Kidney (tissue), 13 donors: ENCODE measurements at regions not wholly inside any gene's neighbourhood (a gene's known extent, or its start where the extent isn't known, plus 50 kb on each side); places are given as distances from the start of the nearest gene placed in this dataset.
A peak's percentile ranks its signal among the peaks of the same experiment; 100 is the strongest.

Experiments
- DNase-seq, 5 donors: peaks; one replicate each; pipeline ENCODE4 v3.0.0-alpha.2; 2013 to 2020
- FAIRE-seq: peaks from 2 replicates; lab custom pipeline; 2012; peaks lifted over from hg19 to GRCh38; lab: Jason Lieb, UNC
- H3K27ac ChIP-seq, 2 donors: one replicate each; pipeline ENCODE4 v1.7.0; 2013; ENCODE audit warnings: low read depth in 2 of 2, low read length in 2 of 2, inconsistent platforms in 1 of 2
- H3K27me3 ChIP-seq: one replicate; pipeline ENCODE4 v1.7.1; 2013; ENCODE audit warnings: low read length, inconsistent platforms; ENCODE audit not compliant: control insufficient read depth, insufficient read depth
- H3K36me3 ChIP-seq, 3 donors: one replicate each; pipeline versions ENCODE4 v1.7.0 to v1.7.1; 2013; ENCODE audit warnings: low read length in 3 of 3, control low read depth in 1 of 3, inconsistent platforms in 1 of 3; ENCODE audit not compliant: insufficient read depth in 3 of 3, control insufficient read depth in 2 of 3
- H3K4me1 ChIP-seq, 3 donors: one replicate each; pipeline versions ENCODE4 v1.7.0 to v1.7.1; 2013; ENCODE audit warnings: low read length in 3 of 3, inconsistent platforms in 1 of 3, low read depth in 1 of 3; ENCODE audit not compliant: control insufficient read depth in 2 of 3, insufficient read depth in 2 of 3
- H3K4me3 ChIP-seq, 3 donors: one replicate each; pipeline versions ENCODE4 v1.7.0 to v1.8.1; 2013; ENCODE audit warnings: low read length in 3 of 3, control low read depth in 1 of 3, inconsistent platforms in 1 of 3
- H3K9ac ChIP-seq, 3 donors: one replicate each; pipeline versions ENCODE4 v1.7.0 to v1.7.1; 2013; ENCODE audit warnings: low read length in 3 of 3, control low read depth in 1 of 3, inconsistent platforms in 1 of 3
- H3K9me3 ChIP-seq, 3 donors: one replicate each; pipeline versions ENCODE4 v1.7.0 to v1.7.1; 2013; ENCODE audit warnings: low read length in 3 of 3, control low read depth in 1 of 3, inconsistent platforms in 1 of 3; ENCODE audit not compliant: control insufficient read depth in 2 of 3, insufficient read depth in 1 of 3
- CTCF ChIP-seq: IDR thresholded peaks from 3 replicates; pipeline ENCODE4 v1.5.1; 2012; ENCODE audit warnings: mild to moderate bottlenecking, moderate library complexity, borderline replicate concordance; ENCODE audit not compliant: insufficient read depth; ENCODE audit errors: extremely low read depth
- intact Hi-C: fragments of 100-400 bp; cut with DNase I; formaldehyde crosslinking; loops from one replicate; pipeline ENCODE4 v1.11.1; 2022
- donor health status: control.
- donor health status: control.
- donor health status: control.
- donor health status: control.
- donor health status: control.
- donor health status: DM: yes; HTN: yes; CAD: no.
- donor health status: Normal renal cell carcinoma (clear cell type).

GRCh38 chr22:49521787-49522224 lies 305.9 kb downstream of the BRD1 start:
- no peak overlapping the region for H3K9ac ChIP-seq
- FAIRE-seq, result no peak

GRCh38 chr22:49519117-49519737 lies 308.4 kb downstream of the BRD1 start:
- intact Hi-C loops, result no loop called here
- Histone ChIP-seq H3K4me3 (no peak overlapping the region), H3K9ac (no peak overlapping the region), H3K4me1 (no peaks in the 10 kb centered on the region), H3K9me3 (no peaks in the 10 kb centered on the region), H3K36me3 (no peaks in the 10 kb centered on the region), H3K27ac (no peak overlapping the region), H3K27me3 (peaks cover 2% of the 10 kb centered on the region)
- DNase-seq, result peak in 3 of 5 donors; percentile 40 to 80 (median 53)
- no peak for TF ChIP-seq CTCF
- no peak for FAIRE-seq

More at GRCh38 chr22:49521787-49522224, 305.9 kb downstream of the BRD1 start:
- no peak overlapping the region for H3K4me3 ChIP-seq
- H3K9me3 ChIP-seq, result no peaks in the 10 kb centered on the region
- no peaks in the 10 kb centered on the region for H3K36me3 ChIP-seq
- H3K27ac ChIP-seq, result no peak overlapping the region
- intact Hi-C loops, result no loop called here
- DNase-seq, result peak in 2 of 5 donors; percentile 52 to 79
- no peak for TF ChIP-seq CTCF
- no peaks in the 10 kb centered on the region for H3K4me1 ChIP-seq
- no peaks in the 10 kb centered on the region for H3K27me3 ChIP-seq

GRCh38 chr22:49518436-49518970 lies 309.2 kb downstream of the BRD1 start:
- H3K9me3 ChIP-seq, result no peaks in the 10 kb centered on the region
- H3K27me3 ChIP-seq, result peaks cover 2% of the 10 kb centered on the region
- no peaks in the 10 kb centered on the region for H3K36me3 ChIP-seq
- no peak overlapping the region for H3K9ac ChIP-seq
- DNase-seq, result no peak
- no peak overlapping the region for H3K27ac ChIP-seq
- TF ChIP-seq CTCF, result no peak
- H3K4me1 ChIP-seq, result no peaks in the 10 kb centered on the region
- intact Hi-C loops, result no loop called here
- no peak overlapping the region for H3K4me3 ChIP-seq
- no peak for FAIRE-seq
